ENCODE measurements at regions not wholly inside any gene's neighbourhood (a gene's known extent, or its start where the extent isn't known, plus 50 kb on each side); places are given as distances from the start of the nearest gene placed in this dataset.

- Mint-ChIP-seq H3K4me1 (ENCODE audit: unreplicated experiment) (no peaks in the 10 kb centered on the region), H3K27me3 (peaks cover 13% of the 10 kb centered on the region), H3K9me3 (no peaks in the 10 kb centered on the region), H3K4me3 (no peak overlapping the region), H3K36me3 (no peaks in the 10 kb centered on the region), H3K27ac (no peak overlapping the region)
- no peak for DNase-seq (ENCODE audit: extremely low spot score, unreplicated experiment)
- no peak for TF ChIP-seq CTCF (conservative IDR thresholded peaks at IDR 0.05)
These were observed 148.1 kb upstream of the CTTNBP2NL start for GRCh38 chr1:112247961-112248360.

GRCh38 chr1:112250892-112251291, 145.1 kb upstream of the CTTNBP2NL start:
- no peaks in the 10 kb centered on the region for H3K4me1 Mint-ChIP-seq (ENCODE audit: unreplicated experiment)
- no peak overlapping the region for H3K27ac Mint-ChIP-seq
- no peaks in the 10 kb centered on the region for H3K9me3 Mint-ChIP-seq
- H3K27me3 Mint-ChIP-seq = peaks cover 27% of the 10 kb centered on the region
- H3K36me3 Mint-ChIP-seq = no peaks in the 10 kb centered on the region
- TF ChIP-seq CTCF (conservative IDR thresholded peaks at IDR 0.05) = no peak
- H3K4me3 Mint-ChIP-seq = no peak overlapping the region
- no peak for DNase-seq (ENCODE audit: extremely low spot score, unreplicated experiment)

GRCh38 chr1:112251766-112252506, 144.1 kb upstream of the CTTNBP2NL start:
- H3K4me3 Mint-ChIP-seq = no peak overlapping the region
- H3K36me3 Mint-ChIP-seq = no peaks in the 10 kb centered on the region
- no peak for DNase-seq (ENCODE audit: extremely low spot score, unreplicated experiment)
- no peaks in the 10 kb centered on the region for H3K9me3 Mint-ChIP-seq
- no peak for TF ChIP-seq CTCF (conservative IDR thresholded peaks at IDR 0.05)
- peaks cover 33% of the 10 kb centered on the region for H3K27me3 Mint-ChIP-seq
- H3K27ac Mint-ChIP-seq = no peak overlapping the region
- no peaks in the 10 kb centered on the region for H3K4me1 Mint-ChIP-seq (ENCODE audit: unreplicated experiment)

GRCh38 chr1:112253366-112253765, 142.6 kb upstream of the CTTNBP2NL start:
- no peak for TF ChIP-seq CTCF (conservative IDR thresholded peaks at IDR 0.05)
- Mint-ChIP-seq H3K4me3 (no peak overlapping the region), H3K4me1 (ENCODE audit: unreplicated experiment) (no peaks in the 10 kb centered on the region), H3K36me3 (no peaks in the 10 kb centered on the region), H3K27me3 (peaks cover 40% of the 10 kb centered on the region), H3K27ac (no peak overlapping the region), H3K9me3 (no peaks in the 10 kb centered on the region)
- no peak for DNase-seq (ENCODE audit: extremely low spot score, unreplicated experiment)

- H3K9me3 Mint-ChIP-seq = no peaks in the 10 kb centered on the region
- no peak for DNase-seq (ENCODE audit: extremely low spot score, unreplicated experiment)
- H3K4me1 Mint-ChIP-seq (ENCODE audit: unreplicated experiment) = no peaks in the 10 kb centered on the region
- no peaks in the 10 kb centered on the region for H3K36me3 Mint-ChIP-seq
- TF ChIP-seq CTCF (conservative IDR thresholded peaks at IDR 0.05) = no peak
- no peak overlapping the region for H3K27ac Mint-ChIP-seq
- H3K4me3 Mint-ChIP-seq = no peak overlapping the region
- peaks cover 41% of the 10 kb centered on the region for H3K27me3 Mint-ChIP-seq
These were observed 140.9 kb upstream of the CTTNBP2NL start for GRCh38 chr1:112255080-112255479.

Measured in type B pancreatic cell (in vitro differentiated cells).